GM19023 (cell line): ENCODE measurements at regions not wholly inside any gene's neighbourhood (a gene's known extent, or its start where the extent isn't known, plus 50 kb on each side); places are given as distances from the start of the nearest gene placed in this dataset.
"Not testable (repeated sequence)": the region's sequence is repeated elsewhere in the genome, so short reads cannot be mapped to it uniquely, and the experiment has no call there.

Experiments used
- ATAC-seq: cut with Tn5 transposase; IDR thresholded peaks from one replicate; pipeline ENCODE4 v1.9.1; 2021; ENCODE audit warnings: mild to moderate bottlenecking, moderate library complexity; ENCODE audit not compliant: unreplicated experiment

DNA sequence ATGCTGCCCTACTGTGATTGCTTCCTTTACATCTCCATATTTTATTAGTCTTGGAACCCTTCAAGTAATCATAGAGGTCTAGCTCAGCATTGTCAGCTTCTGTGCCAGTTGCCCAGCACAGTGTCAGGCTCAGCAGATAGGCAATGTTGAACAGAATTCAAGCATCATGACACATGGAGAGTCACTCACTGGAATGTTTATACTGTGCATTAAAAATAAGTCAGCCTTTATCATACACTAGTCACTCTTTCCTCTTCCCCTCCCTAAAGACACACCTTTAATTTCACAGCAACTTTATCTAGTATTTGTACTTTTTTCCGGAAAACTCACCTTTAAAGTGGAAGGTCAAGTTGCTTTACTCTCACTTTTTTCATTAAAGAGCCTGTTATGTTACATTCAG lies 253.8 kb upstream of the CDH11 start:
- ATAC-seq = no peak

GRCh38 chr16:65373097-65373496 lies 251.2 kb upstream of the CDH11 start:
- ATAC-seq = no peak

- no peak for ATAC-seq
These were observed 250.3 kb upstream of the CDH11 start for GRCh38 chr16:65372171-65372570.

DNA sequence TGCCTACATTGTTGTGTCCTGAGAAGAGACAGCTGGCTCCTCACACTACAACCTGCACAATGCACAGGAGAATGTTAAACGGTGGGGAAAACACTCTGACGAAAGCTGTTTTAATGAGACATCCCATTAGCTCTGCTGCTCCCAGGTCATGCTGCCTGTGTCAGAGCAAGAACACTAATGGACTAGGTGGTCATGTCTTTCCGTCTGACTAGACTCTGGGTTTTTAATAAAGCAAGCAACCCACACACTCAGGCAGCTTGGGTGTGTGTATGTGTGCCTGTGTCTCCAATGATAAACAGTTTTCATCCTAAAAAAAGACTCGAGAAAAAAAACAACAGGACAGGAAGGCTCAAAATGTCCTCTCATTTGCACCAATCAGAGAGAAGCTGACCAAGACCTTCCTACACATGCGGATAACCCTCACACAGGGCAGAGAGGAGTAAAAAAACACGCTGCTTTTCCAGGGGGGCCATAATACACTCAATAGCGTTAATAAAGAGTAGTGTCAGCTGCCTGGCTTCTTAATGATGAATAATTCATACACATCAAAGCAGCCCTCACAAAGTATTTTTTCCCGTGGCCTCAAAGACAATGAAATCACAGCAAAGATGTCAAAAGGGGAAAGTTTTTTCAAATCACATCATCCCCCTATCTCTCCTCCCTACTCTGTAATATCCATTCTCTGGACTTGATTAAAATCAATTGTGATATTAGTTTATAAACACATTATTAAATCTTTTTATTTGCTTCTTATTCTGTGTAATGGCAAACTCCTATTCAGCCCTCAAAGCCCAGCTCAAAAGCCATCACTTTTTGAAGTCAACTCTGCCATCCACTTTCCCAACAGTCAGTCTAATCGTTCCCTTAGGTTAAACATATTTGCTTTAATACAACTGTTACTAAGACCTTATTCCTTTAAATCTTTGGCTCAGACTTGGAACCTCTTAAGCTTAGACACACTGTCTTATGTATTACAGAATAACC lies 244.2 kb upstream of the CDH11 start:
- no peak for ATAC-seq

GRCh38 chr16:65356721-65357120 lies 234.9 kb upstream of the CDH11 start:
- not testable (repeated sequence) for ATAC-seq

DNA sequence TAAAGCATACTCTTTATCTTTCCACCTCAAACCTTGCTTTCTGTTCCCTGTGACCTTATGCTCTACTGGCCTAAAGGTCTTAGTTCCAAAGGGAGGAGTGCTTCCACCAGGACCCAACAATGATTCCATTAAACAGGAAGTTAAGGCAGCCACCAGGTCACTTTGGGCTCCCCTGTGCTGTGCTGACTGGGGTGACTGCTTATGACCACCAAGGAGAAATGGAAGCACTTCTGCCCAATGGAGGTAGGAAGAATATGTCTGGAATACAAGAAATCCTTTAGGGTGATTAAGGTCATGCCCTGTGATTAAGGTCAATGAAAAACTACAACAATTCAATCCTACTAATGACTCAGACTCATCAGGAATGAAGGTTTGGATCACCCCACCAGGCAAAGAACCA lies 233.8 kb upstream of the CDH11 start:
- ATAC-seq = no peak

GRCh38 chr16:65353183-65353582 lies 231.3 kb upstream of the CDH11 start:
- no peak for ATAC-seq

DNA sequence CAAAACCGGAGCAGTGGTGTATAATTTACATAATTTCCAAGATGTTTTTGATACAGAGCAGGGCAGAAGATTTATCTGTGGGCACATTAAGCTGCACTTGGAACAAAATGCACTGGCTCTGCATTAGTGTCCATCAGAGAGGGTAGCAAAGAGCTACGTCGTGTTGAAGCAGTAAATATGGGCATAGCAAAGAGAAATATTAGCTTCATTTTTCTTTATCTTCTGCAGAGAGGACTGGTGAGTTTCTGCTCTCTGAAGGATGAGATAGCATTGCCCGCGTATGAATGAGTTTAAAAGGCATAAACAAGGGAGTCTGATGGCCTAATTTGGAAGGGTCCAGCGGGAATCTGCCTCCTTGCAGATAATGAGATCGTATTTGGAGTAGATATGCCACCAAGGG lies 227.8 kb upstream of the CDH11 start:
- no peak for ATAC-seq

DNA sequence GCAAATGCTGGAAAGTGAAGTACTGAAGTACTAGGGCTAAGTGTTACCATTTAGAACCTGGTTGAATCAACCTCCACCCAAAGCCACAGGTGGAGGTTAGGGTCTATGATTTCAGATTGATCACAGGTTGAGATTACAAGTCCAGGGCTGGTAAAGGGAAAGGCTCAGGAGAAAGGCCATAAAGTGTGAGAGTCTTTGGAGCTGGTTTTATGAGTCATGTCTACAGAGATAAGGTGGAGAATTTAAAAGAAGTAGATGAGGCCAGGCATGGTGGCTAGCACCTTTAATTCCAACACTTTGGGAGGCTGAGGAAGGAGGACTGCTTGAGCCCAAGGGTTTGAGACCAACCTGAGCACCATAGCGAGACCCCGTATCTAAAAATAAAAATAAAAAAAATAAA lies 221.7 kb upstream of the CDH11 start:
- no peak for ATAC-seq

- ATAC-seq = no peak
These were observed 220.5 kb upstream of the CDH11 start for GRCh38 chr16:65342231-65342866.

DNA sequence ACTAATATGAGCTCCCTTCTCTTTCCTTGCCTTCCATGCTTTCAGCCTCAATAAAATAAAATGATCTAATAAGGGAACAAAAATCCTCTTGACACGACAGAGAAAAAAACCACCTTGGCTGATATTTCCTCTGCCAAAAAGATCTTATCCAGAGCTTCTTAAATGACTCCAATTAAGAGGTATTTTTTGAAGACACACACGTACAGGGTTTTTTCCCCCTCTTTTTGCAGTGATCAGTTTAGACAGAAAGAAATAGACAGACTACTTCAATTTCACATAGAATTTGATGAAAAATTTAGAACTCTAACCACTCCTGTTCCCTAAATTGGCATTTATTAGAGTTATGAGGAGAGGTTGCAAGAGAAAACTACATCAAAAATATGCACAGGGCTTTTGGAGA lies 217.2 kb upstream of the CDH11 start:
- no peak for ATAC-seq

DNA sequence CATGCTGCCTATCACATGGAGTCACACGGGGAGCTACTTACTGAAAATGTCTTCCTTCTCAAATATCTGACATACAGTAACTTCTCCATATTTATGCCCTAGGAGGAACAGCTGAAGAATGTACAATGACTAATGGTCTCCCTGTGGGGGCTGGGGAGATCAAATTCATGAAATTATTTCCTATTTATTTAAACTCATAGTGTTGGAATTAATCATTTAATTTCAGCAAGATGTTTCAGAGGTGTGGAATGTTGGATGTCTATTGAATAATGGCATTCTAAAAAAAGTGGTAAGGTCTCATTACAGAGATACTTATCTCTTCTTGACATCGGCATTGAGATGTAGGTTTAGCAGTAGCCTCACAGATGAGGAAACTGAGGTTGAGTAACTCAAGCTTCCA lies 214.3 kb upstream of the CDH11 start:
- ATAC-seq = no peak

DNA sequence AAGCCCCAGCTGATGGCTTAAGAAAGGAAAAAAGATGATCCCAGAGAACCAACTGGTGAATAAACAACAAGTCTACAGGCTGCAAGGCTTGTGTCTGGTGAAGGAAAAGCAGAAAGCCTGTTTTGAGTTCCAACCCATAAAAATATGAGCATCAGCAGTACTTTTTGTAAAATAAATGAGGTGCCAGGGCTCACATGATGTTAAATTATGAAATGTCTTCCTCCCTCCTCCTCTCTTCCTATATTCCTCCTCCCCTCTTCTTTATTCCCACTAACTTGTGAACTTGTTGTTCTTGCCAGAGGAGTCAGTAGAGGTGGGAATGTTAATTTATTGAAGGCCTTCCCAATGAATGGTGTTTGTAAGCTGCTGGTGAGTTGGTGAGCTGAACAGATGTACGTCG lies 212.2 kb upstream of the CDH11 start:
- ATAC-seq = no peak

- no peak for ATAC-seq
These were observed 211.4 kb upstream of the CDH11 start for GRCh38 chr16:65333283-65333682.

GRCh38 chr16:65327346-65327745 lies 205.5 kb upstream of the CDH11 start:
- ATAC-seq = no peak

DNA sequence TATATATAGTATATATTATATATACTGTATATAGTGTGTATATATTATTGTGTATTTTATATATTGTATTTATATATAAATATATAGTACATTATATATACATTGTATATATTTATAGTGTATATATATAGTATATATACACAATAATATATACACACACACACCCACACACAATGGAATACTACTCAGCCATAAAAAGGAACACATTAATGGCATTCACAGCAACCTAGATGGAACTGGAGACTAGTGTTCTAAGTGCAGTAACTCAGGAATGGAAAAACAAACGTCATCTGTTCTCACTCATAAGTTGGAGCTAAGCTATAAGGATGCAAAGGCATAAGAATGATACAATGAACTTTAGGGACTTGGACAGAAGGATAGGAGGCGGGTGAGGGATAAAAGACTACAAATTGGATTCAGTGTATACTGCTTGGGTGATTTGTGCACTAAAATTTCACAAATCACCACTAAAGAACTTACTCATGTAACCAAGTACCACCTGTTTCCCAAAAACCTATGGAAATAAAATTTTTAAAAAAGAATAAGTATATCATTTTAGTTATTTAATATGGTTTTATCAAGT lies 201.9 kb upstream of the CDH11 start:
- ATAC-seq = no peak

- no peak for ATAC-seq
These were observed 197.9 kb upstream of the CDH11 start for GRCh38 chr16:65319621-65320231.

GRCh38 chr16:65318590-65319257 lies 196.9 kb upstream of the CDH11 start:
- no peak for ATAC-seq

DNA sequence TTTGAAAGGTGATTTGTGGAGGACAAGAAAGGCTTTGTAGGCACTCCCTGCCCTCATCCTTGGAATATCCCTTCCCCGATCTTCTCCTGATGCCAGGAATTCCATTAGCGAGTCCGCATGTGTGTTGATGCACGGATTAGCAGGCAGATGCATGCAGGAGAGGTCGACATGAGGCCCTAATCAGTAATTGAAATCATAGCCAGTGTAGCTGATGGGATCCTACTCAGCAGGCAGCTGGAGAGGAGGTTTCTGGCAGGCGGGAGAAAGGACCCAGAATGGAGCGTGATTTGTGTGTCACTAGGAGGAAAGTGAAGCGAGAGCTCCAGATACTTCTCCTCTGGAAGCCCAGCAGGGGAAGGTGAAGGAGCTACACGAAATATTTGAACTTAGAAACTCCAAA lies 196.3 kb upstream of the CDH11 start:
- no peak for ATAC-seq

- ATAC-seq = no peak
These were observed 194.9 kb upstream of the CDH11 start for GRCh38 chr16:65316808-65317207.
